Inferior parietal cortex (tissue), 1 donor: ENCODE measurements at regions not wholly inside any gene's neighbourhood (a gene's known extent, or its start where the extent isn't known, plus 50 kb on each side); places are given as distances from the start of the nearest gene placed in this dataset.
"Not testable (repeated sequence)": the region's sequence is repeated elsewhere in the genome, so short reads cannot be mapped to it uniquely, and the experiment has no call there.

Source experiments
- DNase-seq: peaks from one replicate; pipeline ENCODE4 v3.0.0-alpha.2; 2016; ENCODE audit errors: extremely low spot score

DNA sequence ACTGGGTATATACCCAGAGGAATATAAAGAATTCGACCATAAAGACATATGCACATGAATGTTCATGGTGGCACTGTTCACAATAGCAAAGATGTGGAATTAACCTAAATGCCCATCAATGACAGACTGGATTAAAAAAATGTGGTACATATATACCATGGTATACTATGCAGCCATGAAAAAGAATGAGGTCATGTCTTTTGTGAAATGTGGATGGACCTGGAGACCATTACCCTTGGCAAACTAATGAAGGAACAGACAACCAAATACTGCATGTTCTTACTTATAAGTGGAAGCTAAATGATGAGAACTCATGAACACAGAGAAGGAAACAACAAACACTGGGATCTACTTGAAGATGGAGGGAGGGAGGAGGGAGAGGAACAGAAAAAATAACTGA lies 186.7 kb upstream of the SSTR4 start:
- no peak for DNase-seq

DNA sequence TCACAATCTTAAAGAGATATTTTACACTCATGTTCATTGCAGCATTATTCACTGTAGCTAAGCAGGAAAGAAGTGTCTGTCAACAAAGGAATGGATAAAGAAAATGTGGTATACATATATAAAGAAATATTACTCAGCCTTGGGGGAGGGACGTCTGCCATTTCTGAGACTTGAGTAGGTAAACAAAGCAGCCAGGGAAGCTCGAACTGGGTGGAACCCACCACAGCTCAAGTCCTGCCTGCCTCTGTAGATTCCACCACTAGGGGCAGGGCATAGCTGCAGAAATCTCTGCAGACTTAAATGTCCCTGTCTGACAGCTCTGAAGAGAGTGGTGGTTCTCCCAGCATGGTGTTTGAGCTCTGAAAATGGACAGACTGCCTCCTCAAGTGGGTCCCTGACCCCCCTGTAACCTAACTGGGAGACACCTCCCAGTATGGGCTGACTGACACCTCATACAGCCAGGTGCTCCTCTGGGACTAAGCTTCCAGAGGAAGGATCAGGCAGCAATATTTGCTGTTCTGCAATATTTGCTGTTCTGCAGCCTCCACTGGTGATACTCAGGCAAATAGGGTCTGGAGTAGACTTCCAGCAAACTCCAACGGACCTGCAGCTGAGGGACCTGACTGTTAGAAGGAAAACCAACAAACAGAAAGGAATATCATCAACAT lies 183.3 kb upstream of the SSTR4 start:
- not testable (repeated sequence) for DNase-seq

DNA sequence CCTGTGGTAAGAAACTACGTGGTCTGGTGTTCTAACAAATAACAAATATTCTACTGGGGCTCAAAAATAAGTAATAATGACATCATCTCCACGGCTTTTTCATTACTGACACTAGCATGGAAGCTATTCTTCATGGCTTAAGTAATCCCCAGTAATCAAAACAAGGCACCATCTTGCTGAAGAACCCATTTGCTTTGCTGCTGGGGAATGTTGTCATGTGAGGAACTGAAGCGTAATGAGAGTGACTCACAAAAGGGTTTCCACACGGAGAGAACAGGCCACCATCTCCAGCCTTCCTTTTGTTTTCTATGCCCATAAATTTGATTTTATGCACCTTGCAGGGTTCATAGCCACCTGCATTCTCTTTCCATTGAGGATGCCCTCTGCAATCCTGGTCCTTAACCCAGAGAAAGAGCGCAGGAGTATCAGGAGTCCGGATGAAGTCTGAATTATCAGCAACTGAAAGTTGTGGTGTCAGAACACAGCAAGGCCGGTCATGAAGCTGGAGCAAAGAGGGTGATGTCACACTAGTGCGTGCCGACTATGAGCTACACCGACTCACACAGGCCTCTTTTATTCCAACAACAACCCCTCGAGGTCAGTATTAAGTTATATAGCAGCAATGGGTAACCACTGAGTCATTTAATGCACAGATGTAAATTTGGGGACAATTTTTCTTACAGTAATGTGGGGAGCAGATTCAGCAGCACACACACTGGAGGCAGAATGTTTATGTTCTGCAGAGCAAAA lies 173.7 kb upstream of the SSTR4 start:
- no peak for DNase-seq

DNA sequence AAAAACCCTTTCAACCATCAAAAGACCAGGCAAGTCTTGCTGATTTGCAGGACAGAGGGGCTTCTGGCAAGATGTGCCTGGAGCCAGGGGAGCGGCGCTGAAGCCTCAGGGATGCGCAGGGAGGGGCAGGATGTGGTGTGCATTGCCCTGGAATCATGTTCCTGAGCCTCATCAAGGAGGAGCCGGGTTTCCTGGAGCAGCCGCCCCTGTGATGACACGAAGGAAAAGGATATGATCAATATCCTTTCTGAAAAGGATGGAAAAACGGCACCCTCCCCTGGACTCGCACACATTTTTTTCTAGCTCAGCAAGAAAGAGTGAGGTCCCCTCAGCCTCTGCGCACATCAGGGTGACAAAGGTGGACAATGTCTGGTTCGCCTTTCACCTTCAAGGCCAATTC lies 173.1 kb upstream of the SSTR4 start:
- no peak for DNase-seq

DNA sequence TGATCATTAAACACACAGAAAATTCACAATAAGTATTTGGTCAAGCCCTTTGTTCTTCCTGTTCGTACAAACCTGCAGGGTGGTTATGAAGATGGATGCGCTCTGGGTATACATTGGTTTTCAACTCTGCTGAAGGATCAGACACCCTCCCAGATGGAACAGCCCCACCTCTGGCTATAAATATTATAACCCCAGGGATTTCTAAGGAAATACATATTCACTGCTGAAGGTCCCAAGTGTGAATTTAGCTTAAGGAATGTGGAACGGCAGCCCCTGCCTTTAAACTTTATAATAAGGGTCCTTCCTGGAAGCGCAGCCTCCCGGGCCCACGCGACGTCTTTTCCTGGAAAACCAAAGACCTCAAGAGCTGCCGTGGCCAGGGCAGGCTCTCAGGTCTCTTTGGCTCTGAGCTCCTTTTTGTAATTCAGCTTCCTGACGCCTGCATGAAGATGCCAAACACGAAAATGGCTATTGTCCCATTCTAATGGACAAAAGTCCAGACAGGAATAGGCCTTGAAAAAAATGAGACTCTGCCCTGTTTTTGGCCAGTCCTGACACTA lies 172.4 kb upstream of the SSTR4 start:
- no peak for DNase-seq

DNA sequence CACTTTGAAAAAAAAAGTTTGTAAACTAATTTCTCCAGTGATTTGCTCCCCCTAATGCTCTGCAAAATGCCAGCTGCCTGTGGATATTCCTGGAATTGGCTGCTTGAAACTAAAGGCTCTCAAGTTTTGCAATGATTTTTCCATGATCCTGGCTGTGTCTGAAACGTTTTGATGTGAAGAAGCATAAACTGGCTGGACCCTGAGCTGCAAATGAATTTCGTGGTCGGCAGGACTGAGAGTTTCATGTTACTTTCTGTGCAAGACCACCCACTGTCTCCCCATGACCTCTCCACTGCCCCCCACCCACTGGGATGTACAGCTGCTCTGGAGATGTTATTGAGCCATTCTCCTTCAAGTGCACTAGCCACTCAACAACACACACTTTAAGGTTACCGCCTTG lies 171.3 kb upstream of the SSTR4 start:
- no peak for DNase-seq

DNA sequence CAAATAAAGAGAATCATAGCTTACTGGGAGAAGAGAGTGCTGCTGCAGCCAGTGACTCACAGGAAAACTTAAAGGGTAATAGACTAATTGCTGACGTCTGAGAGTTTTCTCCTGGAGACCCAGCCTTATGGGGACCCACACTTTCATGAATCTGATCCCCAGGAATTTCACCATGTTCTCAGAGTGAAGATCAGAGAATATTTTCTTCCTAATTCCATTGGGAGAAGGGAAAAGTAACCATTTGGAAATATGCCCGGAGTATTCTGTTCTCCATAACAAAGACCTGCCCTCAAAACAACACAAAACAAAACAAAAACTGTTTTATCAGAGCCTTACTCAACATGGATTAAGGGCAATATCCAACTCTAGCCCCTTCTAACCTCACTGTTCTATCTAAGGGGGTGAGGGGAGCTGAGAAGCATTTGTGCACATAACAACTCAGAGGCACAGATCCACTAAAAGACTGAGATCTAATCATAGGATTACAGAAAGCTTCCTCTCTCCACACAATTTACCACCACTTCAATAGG lies 168.2 kb upstream of the SSTR4 start:
- DNase-seq: no peak

DNA sequence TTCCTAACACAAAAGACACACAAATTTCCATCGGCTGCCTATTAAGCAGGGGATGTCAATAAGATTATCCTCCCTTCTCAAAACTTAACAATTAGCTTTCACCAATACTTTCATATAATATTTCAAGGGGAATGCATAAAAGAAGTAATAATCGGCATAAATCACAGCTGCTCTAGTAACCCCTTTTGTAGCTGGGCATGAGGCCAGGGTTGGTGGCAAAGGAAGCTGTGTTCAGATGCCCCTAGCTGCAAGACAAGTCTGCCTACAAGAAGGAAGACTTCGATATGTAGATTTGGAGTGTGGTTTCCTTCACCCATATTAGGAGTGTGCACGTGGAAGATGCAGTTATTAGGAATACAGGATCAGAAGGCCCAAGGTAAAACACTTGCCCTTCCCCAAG lies 156.9 kb upstream of the SSTR4 start:
- no peak for DNase-seq

DNA sequence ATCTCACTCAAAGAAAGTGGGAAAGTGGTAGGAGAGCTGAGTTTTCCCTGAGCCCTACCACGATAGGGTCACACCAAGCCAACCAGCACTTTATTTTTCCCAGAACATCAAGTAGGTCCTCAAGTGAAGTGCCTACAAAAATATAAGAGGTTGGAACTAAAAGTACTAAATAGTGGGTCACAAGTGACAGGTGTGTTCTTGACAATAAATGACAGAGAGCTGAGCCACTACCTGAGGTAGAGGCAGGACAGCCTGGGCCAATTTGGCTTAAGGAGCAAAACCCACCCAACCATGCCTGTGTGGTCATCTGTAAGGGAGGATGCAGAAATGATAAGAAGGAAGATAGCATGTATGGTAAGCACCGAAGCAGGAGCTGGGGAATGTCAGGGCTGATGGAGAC lies 154.8 kb upstream of the SSTR4 start:
- DNase-seq: no peak

DNA sequence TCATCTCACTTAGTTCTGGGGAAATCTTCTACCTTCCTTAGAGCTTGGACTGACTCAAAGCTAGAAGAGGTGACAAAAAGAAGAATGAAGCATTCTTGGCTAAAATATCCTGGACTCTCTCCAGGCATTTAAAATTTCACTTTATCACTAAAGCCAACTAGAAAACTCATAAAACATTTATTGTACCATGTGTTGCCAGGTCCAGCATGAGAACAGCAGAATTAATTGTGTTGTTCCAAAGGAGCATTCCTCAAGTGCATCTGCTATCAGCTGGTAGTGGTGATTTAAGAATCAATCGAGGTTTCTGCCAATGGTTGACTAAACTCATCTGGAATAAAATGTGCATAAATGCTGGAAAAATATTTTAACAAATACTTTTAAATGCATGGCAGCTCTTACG lies 147.3 kb upstream of the SSTR4 start:
- no peak for DNase-seq

- no peak for DNase-seq
Observed at GRCh38 chr20:22890594-22891300, 144.4 kb upstream of the SSTR4 start.

DNA sequence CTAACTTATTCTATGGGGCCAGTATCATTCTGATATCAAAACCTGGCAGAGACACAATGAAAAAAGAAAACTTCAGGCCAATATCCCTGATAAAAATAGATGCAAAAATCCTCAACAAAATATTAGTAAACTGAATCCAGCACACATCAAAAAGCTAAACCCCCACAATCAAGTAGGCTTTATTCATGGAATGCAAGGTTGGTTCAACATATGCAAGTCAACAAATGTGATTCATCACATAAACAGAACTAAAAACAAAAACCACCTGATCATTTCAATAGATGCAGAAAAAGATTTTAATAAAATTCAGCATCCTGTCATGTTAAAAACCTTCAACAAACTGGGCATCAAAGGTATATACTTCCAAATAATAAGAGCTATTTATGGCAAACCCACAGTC lies 133.9 kb upstream of the SSTR4 start:
- DNase-seq: no peak

DNA sequence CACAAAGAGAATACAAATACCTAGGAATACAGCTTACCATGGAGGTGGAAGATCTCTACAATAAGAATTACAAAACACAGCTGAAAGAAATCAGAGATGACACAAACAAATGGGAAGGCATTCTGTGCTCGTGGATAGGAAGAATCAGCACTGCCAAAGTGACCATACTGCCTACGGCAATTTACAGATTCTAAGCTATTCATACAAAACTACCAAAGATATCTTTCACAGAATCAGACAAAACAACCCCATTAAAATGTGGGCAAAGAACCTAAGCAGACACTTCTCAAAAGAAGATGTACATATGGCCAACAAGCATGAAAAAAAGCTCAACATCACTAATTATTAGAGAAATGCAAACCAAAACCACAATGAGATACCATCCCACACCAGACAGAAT lies 133.2 kb upstream of the SSTR4 start:
- DNase-seq: no peak

GRCh38 chr20:22904386-22904785 lies 130.7 kb upstream of the SSTR4 start:
- no peak for DNase-seq

DNA sequence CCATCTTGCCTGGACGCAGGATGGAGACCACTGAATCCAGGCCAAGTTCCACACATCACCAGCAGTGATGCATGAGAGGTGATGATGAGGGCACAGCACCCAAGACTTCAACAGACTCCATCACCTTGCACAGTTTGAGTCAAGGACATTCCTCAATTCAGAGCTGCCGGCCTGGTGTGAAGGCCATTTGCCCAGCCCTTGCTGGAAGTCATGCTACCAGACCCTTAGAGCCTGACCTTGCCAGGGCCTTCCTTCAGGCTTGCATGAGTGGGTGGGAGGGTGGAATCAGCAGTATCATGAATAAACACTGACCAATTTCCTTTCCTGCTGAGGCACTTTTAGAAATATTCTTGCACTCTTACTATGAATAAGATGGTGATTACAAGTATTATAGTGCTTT lies 130.2 kb upstream of the SSTR4 start:
- DNase-seq: no peak

DNA sequence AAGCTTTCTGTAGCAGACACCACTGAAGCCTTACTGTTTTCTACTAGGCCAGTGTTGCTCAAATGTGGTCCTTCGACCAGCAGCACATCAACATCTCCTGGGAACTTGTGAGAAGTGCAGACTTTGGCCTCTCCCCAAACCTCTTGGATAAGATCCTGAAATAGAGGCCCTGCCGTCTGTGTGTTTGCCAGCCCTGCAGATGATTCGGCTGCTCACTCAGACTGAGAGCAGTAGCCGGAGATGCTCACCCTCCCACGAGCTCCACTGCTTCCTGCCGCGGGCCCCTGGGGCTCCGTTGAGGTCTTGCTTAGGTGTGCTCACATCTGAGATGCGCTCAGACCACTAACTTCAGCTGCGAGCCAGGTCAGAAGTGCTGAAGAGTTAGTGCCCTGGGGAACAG lies 129.5 kb upstream of the SSTR4 start:
- DNase-seq: peak; percentile 33

- DNase-seq: no peak
Observed at GRCh38 chr20:22908437-22908836, 126.7 kb upstream of the SSTR4 start.

DNA sequence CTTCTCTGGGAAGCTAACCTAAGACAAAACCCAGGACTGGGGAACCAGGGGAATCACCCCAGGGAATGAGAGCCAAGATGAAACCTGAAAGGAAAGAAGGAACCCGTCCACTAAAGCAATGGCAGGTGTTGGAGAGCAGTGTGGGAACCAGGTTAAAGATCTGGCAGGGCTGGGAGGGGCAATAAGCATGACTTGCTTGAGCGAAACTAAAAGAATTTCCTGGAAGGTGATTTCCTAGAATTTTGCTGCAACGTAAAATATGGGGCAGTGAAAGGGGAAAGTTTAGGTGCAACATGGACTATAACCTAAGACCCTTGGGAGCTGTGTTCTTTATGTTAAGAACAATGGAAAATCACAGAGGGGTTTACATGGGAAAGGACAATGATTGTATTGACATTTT lies 126.2 kb upstream of the SSTR4 start:
- no peak for DNase-seq

DNA sequence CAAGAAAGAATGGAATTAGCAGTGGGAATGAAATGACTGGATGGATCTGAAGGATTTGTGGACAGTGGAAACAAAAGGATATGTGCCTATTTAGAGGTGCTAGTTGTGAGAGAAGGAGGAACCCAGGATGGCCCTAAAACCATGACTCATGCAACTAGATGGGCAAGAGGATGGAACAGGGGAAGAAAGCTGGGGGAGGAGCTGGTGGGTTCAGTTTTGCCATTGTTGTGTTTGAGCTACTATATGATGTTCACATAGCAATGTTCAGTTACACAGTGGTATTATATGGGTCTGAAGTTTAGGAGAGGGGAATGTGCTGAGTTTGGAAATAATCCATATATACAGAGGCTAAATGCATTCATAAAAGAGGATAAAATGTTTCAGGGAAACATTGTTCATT lies 125.7 kb upstream of the SSTR4 start:
- no peak for DNase-seq

- DNase-seq: no peak
Observed at GRCh38 chr20:22910287-22910852, 124.7 kb upstream of the SSTR4 start.

GRCh38 chr20:22914291-22914690 lies 120.8 kb upstream of the SSTR4 start:
- no peak for DNase-seq

DNA sequence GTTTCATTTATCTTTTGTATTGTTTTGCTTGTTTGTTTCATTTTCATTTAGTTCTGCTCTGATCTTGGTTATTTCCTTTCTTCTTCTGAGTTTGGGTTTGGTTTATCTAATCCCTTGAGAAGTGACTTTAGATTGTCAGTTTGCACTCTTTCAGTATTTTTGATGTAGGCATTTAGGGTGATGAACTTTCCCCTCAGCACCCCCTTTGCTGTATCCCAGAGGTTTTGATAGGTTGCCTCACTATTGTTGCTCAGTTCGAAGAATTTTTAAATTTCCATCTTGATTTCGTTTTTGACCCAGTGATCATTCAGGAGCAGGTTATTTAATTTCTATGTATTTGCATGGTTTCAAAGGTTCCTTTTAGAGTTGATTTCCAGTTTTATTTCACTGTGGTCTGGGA lies 119.6 kb upstream of the SSTR4 start:
- DNase-seq: no peak
